Astrocyte of the hippocampus (primary cell): ENCODE measurements at regions not wholly inside any gene's neighbourhood (a gene's known extent, or its start where the extent isn't known, plus 50 kb on each side); places are given as distances from the start of the nearest gene placed in this dataset.
"Not testable (repeated sequence)": the region's sequence is repeated elsewhere in the genome, so short reads cannot be mapped to it uniquely, and the experiment has no call there.

ENCODE experiments used
- DNase-seq: peaks from one replicate; pipeline ENCODE4 v3.0.0; 2011; ENCODE audit warnings: low read depth, low spot score

DNA sequence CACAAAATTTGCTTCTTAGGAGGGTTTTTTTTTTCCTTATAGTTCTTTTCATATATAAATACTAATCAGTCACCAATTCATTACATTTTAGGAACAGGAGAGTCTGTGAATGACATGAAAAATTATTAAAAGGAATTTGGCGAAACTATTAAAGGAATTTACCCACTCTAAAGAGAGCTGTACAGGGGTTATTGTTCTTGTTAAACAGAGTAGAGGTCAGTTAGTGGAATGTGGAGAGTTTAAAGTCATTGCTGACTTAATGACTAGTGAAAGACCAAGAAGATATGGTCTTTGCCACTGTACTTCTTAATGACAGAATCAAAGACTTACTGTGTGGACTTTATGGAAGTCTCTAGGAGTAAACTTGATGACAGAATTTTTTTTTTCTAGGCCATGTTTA is 333.6 kb upstream of the C2CD4B start:
- DNase-seq, result peak; percentile 29

DNA sequence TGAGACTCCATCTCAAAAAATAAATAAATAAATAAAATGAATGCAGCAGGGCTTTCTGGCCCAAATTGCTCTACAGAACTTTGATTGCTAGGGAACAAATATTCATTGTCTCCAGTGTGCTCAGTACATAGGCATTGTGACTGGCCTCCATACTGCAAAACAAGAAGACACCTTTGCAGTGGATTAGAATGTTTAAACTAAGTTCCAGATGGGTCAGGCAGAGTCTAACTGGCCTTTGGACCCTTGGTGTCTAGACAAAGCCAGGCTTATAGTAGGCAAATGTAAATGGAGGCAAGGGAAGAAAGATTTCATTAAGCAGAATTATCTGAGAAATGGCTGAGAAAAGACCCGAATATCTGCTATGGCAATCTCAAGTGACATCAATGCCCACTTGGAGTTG is 335.2 kb upstream of the C2CD4B start:
- DNase-seq, result no peak

DNA sequence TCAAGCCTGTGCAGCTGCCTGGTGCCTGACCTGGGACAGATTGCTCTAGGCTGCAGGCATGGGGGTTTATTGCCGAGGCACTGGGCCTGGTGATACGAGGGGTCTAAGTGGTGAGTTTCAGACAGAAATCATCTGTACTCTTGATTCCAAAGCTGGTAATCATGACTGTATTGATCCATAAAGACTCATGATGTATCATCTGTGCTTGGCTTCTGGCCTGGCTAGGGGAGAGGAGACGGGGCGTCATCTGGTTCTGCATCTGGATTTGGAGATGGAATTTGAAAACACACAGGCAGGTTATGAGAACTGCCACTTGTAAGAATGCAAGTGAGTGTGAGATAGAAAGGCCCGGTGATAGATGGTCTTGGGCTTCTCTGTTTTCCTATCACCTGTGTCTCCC is 337.4 kb upstream of the C2CD4B start:
- no peak for DNase-seq

DNA sequence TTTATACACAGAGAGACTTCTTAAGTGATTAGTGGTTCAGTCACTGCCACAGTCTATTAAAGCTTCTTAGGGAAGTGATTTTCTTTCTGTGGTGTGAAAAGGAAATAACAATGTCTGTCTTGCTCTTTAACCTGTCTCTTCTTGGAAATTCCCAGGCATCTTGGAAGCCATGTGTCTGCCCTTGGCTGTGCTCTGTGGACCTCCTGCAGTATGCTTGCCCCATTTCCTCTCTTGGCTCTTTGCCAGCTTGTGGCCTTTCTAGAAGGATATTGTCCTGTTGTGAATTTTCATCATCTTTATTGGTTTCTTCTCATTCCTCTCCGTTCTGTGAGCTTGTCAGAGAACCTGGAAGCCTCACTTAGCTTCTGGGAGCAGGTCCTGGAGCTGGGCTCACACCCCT is 338.4 kb upstream of the C2CD4B start:
- peak; percentile 48 for DNase-seq

DNA sequence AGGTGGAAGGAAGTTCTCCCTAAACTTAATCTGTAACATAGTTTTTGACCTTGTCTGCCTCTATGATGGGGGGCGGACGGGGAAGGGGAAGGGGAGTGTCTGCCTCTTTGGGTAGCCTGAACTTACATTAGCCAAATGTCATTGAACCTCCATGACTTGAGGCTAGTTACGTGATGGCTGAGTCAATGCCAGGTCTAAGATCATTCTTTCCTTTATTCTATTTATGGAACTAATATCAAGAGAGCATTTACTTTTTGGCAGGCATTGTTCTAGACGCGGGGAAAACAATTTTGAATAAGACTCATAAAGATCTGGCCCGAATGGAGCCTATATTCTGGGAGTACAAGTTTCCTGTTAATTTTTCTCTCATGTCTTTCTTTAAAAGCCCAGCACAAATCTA is 340.7 kb upstream of the C2CD4B start:
- DNase-seq, result no peak

DNA sequence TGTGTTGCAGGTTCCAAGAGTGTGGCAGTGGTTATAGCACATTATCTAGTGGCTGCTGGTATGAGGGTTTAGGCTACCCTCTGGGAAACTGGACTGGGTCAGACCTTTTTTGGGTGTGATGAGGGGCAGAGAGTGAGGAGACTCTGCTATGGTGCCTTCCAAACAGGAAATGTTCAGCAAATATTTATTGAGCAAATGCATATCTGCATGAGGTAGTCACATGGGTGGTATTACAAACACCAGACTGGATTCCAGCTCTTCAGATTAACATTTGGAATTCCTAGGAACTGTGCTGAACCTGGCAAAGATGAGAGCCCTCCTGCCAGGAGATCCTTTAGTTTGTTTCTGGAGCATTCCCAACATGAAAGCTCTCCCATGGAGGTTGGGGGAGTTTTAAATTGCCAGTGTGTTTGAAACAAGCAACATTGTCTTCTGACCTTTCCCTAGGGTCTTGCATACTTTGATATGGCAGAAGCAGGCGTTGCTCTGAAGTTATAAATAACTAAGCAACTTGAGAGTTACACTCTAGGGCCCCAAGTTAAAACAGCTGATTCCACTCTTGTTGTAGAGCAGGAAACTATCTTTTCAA is 341.2 kb upstream of the C2CD4B start:
- DNase-seq, result peak; percentile 75

DNA sequence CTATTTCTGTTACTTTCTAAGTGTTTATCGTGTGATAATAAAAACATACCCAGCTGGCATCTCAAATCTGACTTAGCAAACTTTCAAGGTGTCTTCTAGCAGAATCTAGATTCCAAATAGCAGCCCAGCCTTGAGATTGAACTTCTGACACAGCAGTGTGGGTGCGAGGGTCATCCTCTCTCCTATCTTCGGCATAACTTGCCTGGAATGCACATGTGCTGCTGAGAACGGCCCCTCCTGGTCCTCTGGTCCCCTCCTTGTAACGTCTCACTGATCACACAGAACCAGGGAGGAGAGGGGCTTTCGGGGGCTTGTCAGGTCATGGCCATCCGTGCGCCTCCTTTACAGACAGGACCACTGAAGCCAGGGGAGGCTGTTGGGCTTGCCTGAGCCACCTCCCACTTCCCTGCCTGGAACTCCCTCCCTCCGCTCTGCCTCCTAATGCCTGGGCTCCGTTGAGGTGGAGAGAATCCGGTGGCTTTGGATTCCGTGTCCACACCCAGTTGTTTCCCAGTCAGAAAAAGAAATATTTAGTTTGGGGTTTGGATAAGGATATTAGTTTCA is 344.4 kb upstream of the C2CD4B start:
- DNase-seq, result no peak

DNA sequence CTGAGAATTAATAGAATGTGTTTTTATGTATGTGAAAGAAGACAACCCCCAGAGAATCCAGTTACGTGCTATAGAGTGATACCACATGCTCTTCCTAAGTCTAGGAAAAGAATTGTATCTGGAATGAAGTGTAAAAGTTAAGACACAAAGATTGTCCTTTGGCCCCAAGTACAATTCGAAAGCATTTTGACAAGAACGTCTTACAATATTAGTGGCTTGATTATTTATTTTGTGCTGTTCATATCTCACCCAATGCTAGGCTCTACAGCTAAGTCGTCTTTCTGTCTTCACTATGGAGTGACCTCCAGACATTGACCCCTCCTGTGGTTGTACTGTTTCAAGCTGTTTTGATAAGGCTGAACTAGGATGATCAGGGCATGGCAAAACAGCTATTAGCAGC is 345.7 kb upstream of the C2CD4B start:
- DNase-seq, result no peak

DNA sequence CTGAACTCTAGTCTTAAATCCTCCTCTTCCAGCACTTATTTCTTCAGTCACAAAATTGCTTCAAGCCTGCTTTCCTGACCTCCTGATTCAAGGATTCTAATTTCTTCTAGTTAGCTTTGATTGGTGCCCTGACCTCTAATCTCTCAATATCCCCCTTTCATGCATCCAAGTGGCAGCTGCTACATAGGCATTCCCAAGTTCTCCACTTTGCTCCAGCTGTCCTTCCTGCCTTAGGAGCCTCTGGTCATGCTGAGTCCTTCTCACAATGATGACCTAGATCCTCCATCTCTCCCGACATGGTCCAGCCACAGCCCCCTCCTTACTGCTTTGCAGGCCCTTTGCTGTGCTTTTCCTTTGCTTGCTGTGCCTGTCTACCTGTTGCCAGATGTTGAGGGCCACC is 347.8 kb upstream of the C2CD4B start:
- no peak for DNase-seq

DNA sequence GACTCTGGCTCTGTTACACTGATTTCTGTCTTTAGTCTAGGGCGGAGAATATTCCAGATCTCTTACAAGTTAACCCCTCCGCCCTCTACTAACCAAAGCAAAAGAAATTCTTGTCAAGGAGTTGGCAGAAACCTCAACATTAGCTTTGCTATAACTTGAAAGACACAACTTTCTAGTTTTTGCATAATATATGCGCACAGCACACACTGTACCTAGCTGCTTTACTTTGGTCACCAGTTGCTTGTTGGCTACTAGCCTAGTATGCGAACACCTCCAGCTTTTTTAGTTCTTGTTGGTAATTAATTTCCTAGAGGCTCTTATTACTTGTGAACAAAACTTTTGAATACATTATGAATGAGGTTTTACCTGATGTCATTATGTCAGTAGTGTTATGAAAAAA is 348.8 kb upstream of the C2CD4B start:
- no peak for DNase-seq

DNA sequence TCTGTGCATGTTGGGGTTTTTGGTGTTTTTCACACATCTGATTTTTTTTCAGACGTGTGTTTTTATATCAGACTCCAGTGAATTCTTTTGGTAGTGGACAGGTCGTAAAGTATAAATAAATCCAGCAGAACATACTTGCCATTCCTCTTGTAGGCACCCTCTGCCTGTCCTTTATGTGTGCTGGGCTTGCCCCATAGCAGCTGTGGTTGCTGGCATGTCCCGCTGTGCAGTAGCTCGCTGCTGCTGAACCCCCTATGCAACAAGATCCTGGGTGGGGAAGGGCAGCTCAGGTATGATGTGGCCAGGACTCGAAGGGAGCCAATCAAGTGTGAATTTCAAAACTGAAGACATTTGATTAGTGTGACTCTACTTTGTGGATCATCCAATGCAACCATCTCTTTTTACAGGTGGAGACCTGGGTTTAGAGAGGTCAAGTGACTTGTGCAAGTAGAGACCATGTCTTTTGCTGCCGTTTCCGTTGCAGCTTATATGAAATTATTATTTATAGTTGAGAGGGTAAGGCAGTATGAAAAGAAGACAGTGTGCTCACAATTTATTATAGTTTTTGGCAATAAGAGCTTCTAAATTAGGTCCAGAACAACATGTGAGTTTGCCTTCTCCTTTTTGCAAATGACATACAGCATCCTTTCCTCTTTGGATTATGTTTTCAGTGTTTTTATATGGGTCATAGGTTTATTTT is 350.8 kb upstream of the C2CD4B start:
- peak; percentile 18 for DNase-seq

DNA sequence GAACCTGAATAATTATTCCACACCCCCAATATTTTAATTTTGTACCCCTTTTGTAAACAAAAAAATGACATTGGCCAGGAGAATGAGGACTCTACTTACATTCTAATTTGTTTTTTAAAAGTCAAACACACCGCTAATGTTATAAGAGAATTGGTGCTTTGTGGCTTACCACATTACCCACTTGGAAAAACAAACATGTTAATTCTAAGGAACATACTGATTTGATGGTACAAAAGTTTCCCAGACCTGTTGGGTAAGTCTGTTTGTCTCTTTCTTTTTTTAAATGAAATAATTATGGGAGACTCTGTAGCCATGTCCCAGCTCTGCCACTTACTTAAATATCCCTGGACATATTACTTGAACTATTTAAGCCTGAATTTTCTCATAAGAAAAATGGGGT is 352.5 kb upstream of the C2CD4B start:
- DNase-seq, result peak; percentile 30

DNA sequence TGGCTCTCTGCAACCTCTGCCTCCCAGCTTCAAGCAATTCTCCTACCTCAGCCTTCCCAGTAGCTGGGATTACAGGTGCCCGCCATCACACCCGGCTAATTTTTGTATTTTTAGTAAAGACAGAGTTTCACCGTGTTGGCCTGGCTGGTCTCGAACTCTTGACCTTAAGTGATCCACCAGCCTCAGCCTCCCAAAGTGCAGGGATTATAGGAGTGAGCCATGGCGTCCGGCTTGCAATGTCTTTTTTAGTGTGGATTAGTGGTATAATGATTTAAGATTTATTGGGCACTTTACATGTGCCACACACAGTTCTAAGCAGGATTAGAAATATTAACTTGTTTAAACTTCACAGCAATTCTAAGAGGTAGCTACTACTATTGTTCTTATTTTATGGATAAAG is 353.6 kb upstream of the C2CD4B start:
- DNase-seq, result not testable (repeated sequence)

DNA sequence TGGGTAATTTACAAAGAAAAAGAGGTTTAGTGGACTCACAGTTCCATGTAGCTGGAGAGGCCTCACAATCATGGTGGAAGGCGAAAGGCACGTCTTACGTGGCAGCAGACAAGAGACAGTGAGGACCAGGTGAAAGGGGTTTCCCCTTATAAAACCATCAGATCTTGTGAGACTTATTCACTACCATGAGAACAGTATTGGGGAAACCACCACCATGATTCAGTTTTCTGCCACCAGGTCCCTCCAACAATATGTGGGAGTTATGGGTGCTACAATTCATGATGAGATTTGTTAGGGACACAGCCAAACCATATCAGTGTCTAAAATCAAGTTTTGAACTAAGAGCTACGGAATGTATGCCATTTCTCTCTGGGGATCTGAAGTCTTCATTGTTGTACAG is 354.8 kb upstream of the C2CD4B start:
- no peak for DNase-seq

DNA sequence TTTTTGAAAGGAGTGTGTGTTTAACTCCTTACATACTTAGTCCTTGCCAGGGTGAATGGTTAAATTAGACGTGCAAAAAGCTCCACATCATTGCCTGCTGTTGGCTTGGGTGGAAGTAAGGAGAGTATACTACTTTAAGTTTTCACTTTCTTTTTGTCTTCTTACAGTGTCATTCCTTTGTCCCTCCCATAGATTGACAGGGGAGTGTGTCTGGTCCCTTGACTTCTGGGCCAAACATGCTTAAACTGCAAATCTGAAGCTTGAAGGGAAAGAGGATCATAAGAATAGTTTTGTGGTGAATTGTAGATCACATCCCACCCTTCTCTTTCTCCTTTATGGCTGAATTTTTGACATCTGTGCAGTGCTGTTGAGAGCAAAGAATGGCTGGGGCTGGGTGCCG is 355.8 kb upstream of the C2CD4B start:
- DNase-seq, result no peak

DNA sequence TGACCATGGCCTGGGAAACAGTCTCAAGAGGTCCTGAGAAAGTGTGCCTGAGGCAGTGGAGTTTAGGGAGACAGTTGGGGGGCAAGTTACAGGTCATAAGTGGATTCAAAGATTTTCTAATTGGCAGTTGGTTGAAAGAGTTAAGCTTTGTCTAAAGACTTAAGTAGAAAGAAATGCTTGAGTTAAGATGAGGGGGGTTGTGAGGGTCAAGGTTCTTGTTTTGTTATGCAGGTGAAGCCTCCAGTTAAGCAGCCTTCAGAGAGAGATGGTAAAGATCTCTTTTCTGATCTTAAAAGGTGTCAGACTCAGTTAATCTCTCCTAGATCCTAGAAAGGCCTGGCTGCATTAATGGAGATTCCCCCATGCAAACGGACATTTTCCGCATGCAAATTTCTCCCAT is 356.3 kb upstream of the C2CD4B start:
- DNase-seq, result no peak

DNA sequence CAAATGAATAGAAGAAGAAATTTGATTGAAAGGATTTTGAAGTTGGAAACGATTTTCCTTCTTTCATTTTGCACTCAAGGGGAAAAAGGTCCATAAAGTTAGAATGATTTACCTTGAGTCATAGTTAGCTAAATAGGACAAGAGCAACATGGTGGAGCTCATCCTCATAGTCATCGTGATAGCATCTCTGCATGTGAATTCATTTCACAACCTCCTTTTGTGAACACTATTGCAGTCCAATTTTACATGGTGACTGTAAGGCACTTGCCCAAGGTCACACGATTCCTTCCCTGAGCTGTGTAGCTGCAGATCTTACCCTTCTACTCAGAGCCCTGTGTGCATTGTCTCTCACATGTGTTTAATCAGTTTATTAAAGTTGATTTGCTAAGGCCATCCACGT is 359.8 kb upstream of the C2CD4B start:
- DNase-seq, result no peak

DNA sequence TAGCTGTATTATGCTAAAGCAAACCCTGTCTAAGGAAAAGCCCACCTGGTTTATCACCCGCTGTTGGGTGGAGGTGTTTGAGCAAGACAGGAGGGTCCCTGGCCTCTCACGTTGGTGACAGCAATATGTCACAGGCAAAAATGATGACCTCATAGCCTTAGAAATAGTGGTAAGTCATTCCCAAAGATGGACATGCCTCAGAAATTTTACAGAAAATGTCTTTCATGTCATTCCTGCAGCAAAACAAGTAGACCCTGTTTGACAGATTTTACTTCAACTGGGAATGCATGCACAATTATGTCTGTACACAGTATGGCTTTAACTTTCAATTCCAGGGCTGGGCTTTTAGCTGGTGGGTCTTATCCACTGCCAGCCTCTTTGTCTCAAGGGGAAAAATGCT is 362.3 kb upstream of the C2CD4B start:
- DNase-seq, result no peak

DNA sequence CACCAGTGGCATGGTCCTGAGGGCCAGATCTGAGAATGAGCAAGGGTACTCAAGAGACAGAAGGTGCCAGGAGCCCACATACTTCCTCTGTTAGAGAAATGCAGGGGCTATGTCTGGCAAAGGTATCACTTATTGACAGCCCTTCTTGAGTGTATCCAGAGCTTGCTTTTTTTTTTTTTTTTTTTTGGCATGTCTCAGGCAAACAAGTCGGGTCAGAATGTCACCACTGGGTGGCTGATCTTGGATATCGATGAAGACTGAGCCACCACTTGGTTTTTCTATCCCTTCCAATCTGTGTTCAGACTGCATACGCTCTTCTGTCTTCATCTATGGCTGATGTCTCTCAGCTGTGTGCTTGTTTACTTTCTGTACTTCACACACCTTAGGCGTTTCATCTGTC is 363.4 kb upstream of the C2CD4B start:
- no peak for DNase-seq

DNA sequence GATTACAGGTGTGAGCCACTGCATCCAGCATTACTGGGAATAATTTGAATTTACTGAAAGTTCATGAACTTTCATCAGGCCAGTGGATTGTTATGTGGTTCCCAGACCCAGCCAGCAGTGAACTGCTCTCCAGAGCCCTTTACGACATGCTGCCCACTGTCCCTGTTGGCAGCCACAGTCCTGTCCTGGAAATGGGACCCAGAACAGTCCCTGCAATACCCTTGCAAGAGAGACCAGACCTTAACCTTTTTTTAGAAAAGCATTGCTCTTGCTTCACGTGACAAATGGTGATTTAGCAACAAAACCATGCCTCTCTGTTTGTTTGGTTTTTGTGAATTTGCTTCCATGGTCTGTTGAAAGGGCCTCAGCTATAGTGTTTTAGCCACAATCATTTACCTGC is 367.3 kb upstream of the C2CD4B start:
- DNase-seq, result no peak

DNA sequence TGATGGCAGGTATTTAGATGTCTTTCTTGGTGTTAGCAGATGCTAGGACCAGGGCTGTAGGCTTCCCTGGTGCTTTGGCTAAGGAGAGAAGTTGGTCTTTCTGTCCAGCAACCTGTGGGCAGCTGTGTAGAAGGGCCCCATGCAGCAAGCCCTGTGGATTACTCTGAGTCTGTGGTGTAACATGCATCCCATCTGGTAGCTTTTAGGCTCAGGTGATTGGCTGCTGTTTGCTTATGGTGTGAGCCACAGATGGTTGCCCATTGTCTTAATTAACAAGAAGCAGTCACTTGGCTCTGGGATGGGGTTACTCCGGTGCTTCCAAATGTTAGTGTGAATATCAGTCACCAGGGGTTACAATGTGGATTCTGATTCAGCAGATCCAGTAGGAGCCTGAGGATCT is 368.6 kb upstream of the C2CD4B start:
- no peak for DNase-seq

DNA sequence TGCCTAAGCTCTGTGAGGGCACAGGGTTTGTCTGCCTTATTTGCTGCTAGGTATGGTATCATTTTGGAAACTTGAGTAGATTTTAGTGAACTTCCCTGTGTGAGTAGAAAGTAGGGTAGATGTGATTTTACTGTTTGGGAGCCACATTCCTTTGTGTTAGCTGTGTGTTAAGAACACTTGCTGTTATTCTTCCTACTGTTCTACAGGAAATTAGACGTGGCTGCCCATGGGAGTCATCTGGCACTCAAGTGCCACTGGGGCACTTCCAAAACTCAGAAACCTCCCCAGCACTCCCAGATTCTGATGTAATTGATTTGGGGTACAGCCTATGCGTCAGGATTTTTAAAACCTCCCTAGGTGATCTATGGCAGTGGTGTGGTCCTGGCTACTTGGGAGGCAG is 369.9 kb upstream of the C2CD4B start:
- no peak for DNase-seq

DNA sequence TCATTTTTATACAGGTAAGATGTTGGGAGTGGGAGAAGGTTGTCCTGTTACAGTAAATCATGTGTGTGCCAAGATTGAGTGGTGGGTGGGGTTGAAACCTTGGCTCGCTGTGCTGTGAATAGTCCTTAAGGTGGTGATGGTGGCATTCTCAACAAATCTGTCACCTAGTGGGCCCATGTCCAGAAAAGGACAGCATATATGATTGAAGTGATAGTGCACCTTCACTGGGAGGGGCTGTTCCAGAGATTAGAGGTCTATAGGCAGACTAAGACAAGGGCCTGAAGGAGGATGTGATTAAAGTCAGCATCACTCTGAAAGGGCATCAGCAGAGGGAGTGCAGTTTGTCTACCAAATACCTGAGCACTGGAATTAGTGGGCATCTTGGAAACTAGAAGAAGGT is 374.2 kb upstream of the C2CD4B start:
- no peak for DNase-seq

DNA sequence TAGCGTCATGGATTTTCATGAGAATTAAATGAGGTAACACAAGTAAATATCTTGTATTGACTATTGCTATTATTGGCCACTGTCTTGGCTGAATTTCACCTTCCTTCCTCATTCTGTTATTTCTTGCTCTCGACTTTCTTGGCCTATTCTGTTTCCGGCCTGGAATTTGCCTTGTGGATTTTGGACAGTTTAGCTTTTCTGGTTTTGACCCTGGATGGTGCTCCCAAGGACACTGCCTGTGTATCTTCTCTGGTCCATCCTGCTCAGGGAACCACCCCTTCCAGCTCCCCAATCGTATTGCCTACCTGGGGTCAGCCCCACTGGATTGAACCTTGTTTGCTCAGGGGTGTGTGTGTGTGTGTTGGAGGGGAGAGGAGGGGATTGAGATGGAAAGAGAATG is 376.2 kb upstream of the C2CD4B start:
- no peak for DNase-seq
